ENCODE measurements at regions not wholly inside any gene's neighbourhood (a gene's known extent, or its start where the extent isn't known, plus 50 kb on each side); places are given as distances from the start of the nearest gene placed in this dataset.

DNA sequence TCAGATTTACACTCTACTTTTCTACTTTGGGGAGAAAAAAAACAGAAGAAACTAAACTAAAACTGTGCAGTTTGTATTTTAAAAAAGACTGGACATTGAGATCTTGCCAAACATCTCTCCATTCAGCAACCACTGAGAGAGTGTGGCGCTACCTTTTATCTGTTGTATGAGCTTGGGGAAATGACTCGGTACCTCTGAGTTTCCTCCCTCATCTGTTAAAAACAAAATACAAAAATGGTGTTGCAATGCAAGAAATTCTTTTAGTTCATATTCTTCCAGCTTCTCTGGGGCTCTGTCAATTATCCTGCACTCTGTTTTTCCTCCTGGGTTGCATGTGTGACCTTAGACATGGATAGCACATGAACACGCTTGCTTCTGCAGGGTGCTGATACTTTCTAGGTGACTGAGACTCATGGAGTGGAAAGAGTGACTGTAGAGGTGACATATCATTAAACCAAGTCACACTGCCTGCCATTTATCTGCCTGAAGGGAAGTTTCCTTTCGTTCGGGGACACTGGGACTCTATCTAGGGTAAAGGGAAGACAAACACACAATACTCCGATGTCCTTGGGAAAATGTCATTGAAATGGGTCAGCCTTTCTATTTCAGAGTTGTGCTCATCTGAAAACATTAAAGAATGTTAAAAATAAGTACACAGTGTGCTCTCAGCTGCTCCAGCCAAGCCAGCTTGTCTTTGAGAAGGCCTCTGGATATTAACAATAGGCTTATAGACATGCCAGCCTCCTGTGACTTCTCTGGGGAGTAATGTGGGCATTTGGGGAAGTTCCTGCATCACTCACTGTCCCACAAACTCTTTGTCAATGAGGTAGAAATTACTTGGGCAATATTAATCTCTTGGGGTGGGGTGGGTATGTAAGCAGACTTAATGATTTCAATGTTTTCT is 91.4 kb downstream of the TRIB2 start:
- TF ChIP-seq SRF (IDR thresholded peaks at IDR 0.05; ENCODE audit: low read depth, low read length) (no peak), CEBPB (IDR thresholded peaks at IDR 0.05; ENCODE audit: low read depth, low read length) (no peak), EGR1 (IDR thresholded peaks at IDR 0.05; ENCODE audit: borderline replicate concordance, low read depth, low read length) (no peak), POLR2A (IDR thresholded peaks at IDR 0.05; ENCODE audit: control extremely low read depth in 1 of 2, low read depth in 2 of 2, low read length in 2 of 2) (no peak), KDM1A (IDR thresholded peaks at IDR 0.05; ENCODE audit: borderline replicate concordance, low read length) (no peak), SP4 (IDR thresholded peaks at IDR 0.05; ENCODE audit: low read length) (no peak), SUZ12 (IDR thresholded peaks at IDR 0.05; ENCODE audit: low read length) (no peak), ZNF274 (IDR thresholded peaks at IDR 0.05; ENCODE audit: borderline replicate concordance, extremely low read depth, low read length) (no peak), CBX8 (IDR thresholded peaks at IDR 0.05; ENCODE audit: borderline replicate concordance, low read depth, low read length) (no peak), NRF1 (IDR thresholded peaks at IDR 0.05; ENCODE audit: low read depth, low read length) (no peak), SIN3A (conservative IDR thresholded peaks at IDR 0.05 in 1 of 2, IDR thresholded peaks at IDR 0.05 in 1 of 2; ENCODE audit: low read depth in 1 of 2, low read length in 2 of 2) (no peak), EP300 (IDR thresholded peaks at IDR 0.05; ENCODE audit: borderline replicate concordance in 1 of 2, low read depth in 2 of 2, low read length in 2 of 2) (no peak)
- TF ChIP-seq, protein P1, sequence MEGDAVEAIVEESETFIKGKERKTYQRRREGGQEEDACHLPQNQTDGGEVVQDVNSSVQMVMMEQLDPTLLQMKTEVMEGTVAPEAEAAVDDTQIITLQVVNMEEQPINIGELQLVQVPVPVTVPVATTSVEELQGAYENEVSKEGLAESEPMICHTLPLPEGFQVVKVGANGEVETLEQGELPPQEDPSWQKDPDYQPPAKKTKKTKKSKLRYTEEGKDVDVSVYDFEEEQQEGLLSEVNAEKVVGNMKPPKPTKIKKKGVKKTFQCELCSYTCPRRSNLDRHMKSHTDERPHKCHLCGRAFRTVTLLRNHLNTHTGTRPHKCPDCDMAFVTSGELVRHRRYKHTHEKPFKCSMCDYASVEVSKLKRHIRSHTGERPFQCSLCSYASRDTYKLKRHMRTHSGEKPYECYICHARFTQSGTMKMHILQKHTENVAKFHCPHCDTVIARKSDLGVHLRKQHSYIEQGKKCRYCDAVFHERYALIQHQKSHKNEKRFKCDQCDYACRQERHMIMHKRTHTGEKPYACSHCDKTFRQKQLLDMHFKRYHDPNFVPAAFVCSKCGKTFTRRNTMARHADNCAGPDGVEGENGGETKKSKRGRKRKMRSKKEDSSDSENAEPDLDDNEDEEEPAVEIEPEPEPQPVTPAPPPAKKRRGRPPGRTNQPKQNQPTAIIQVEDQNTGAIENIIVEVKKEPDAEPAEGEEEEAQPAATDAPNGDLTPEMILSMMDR (IDR thresholded peaks at IDR 0.05; ENCODE audit: control extremely low read depth in 1 of 3, insufficient read depth in 1 of 3, low read depth in 1 of 3, low read length in 3 of 3), result no peak
- TF ChIP-seq, protein P2, sequence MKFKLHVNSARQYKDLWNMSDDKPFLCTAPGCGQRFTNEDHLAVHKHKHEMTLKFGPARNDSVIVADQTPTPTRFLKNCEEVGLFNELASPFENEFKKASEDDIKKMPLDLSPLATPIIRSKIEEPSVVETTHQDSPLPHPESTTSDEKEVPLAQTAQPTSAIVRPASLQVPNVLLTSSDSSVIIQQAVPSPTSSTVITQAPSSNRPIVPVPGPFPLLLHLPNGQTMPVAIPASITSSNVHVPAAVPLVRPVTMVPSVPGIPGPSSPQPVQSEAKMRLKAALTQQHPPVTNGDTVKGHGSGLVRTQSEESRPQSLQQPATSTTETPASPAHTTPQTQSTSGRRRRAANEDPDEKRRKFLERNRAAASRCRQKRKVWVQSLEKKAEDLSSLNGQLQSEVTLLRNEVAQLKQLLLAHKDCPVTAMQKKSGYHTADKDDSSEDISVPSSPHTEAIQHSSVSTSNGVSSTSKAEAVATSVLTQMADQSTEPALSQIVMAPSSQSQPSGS (IDR thresholded peaks at IDR 0.05; ENCODE audit: low read length), result no peak

All from H1 (cell line).